GM12875 (cell line): ENCODE measurements at regions not wholly inside any gene's neighbourhood (a gene's known extent, or its start where the extent isn't known, plus 50 kb on each side); places are given as distances from the start of the nearest gene placed in this dataset.

Experiments used
- H3K4me3 ChIP-seq: one replicate; pipeline ENCODE4 v1.5.1; 2011; ENCODE audit warnings: low read depth, low read length, control low read depth
- CTCF ChIP-seq: IDR thresholded peaks from 2 replicates; pipeline ENCODE4 v1.5.1; 2011; ENCODE audit warnings: low read depth, mild to moderate bottlenecking, control low read depth, inconsistent platforms, low read length, moderate library complexity, borderline replicate concordance; ENCODE audit not compliant: insufficient read depth

GRCh38 chr1:60280819-60281218, 207.2 kb upstream of the C1orf87 start:
- no peak for TF ChIP-seq CTCF
- H3K4me3 ChIP-seq = no peak overlapping the region

- TF ChIP-seq CTCF = no peak
- H3K4me3 ChIP-seq = no peak overlapping the region
Observed at GRCh38 chr1:60280256-60280655, 206.7 kb upstream of the C1orf87 start.

GRCh38 chr1:60279798-60280197, 206.2 kb upstream of the C1orf87 start:
- H3K4me3 ChIP-seq = no peak overlapping the region
- TF ChIP-seq CTCF = no peak

- TF ChIP-seq CTCF = no peak
- H3K4me3 ChIP-seq = no peak overlapping the region
Observed at GRCh38 chr1:60277269-60277668, 203.7 kb upstream of the C1orf87 start.

- H3K4me3 ChIP-seq = no peak overlapping the region
- no peak for TF ChIP-seq CTCF
Observed at GRCh38 chr1:60274422-60275290, 201.1 kb upstream of the C1orf87 start.

GRCh38 chr1:60273185-60273584, 199.6 kb upstream of the C1orf87 start:
- no peak overlapping the region for H3K4me3 ChIP-seq
- no peak for TF ChIP-seq CTCF

- TF ChIP-seq CTCF = no peak
Observed at GRCh38 chr1:60271041-60271440, 197.5 kb upstream of the C1orf87 start.

More at GRCh38 chr1:60271041-60271440, 197.5 kb upstream of the C1orf87 start:
- no peak overlapping the region for H3K4me3 ChIP-seq
